SU-DHL-6 (cell line): ENCODE measurements at regions not wholly inside any gene's neighbourhood (a gene's known extent, or its start where the extent isn't known, plus 50 kb on each side); places are given as distances from the start of the nearest gene placed in this dataset.

Experiments
- CTCF ChIP-seq: fragments of 200-600 bp; sonication (generic); IDR thresholded peaks from one replicate; pipeline ENCODE4 v1.5.1; 2017; ENCODE audit warnings: antibody characterized with exemption, mild to moderate bottlenecking, low read length, moderate library complexity; ENCODE audit not compliant: insufficient read depth, poor library complexity, severe bottlenecking
- EZH2phosphoT487 ChIP-seq: fragments of 200-600 bp; sonication (generic), shearing (Covaris generic); conservative IDR thresholded peaks from 2 replicates; pipeline ENCODE4 v1.6.1; 2018; ENCODE audit warnings: mild to moderate bottlenecking, antibody characterized with exemption, low read length, moderate library complexity, mixed read lengths

- no peak for TF ChIP-seq CTCF
- no peak for TF ChIP-seq EZH2phosphoT487
Observed at GRCh38 chrX:140086691-140087090, 121.4 kb upstream of the CXorf66 start.
